ENCODE measurements at regions not wholly inside any gene's neighbourhood (a gene's known extent, or its start where the extent isn't known, plus 50 kb on each side); places are given as distances from the start of the nearest gene placed in this dataset.

- POLR2A ChIA-PET, result no interaction called here
- no peaks in the 10 kb centered on the region for H3K79me2 ChIP-seq (ENCODE audit: control insufficient read depth, insufficient read depth, low read length)
- no peaks in the 10 kb centered on the region for H4K20me1 ChIP-seq (replicated peaks; ENCODE audit: control insufficient read depth, extremely low read depth, insufficient read depth, low read length)
- H3K27me3 ChIP-seq (ENCODE audit: control insufficient read depth in 2 of 2, insufficient read depth in 2 of 2, low read length in 2 of 2), result no peaks in the 10 kb centered on the region
- H3K9me3 ChIP-seq (replicated peaks; ENCODE audit: control insufficient read depth, insufficient read depth, low read length), result no peaks in the 10 kb centered on the region
- FAIRE-seq, result no peak
- CTCF ChIA-PET, result no interaction called here
- BruUV-seq (replicated peaks), result no TSS peak
- H3K4me1 ChIP-seq (ENCODE audit: control insufficient read depth, extremely low read depth, insufficient read depth, low read length), result no peaks in the 10 kb centered on the region
- no peaks in the 10 kb centered on the region for H3K36me3 ChIP-seq (ENCODE audit: control insufficient read depth in 2 of 2, extremely low read depth in 1 of 2, insufficient read depth in 2 of 2, low read length in 2 of 2)
- H2AFZ ChIP-seq (ENCODE audit: low read depth, low read length), result no peak overlapping the region
- H3K27ac ChIP-seq (ENCODE audit: insufficient read depth, low read depth, low read length), result no peak overlapping the region
- H3K4me2 ChIP-seq (ENCODE audit: insufficient read depth, low read length), result no peak overlapping the region
- TF ChIP-seq MAX (IDR thresholded peaks at IDR 0.05; ENCODE audit: insufficient read depth, insufficient read length) (no peak), POLR2A (IDR thresholded peaks at IDR 0.05; ENCODE audit: low read depth, low read length) (no peak), FOS (IDR thresholded peaks at IDR 0.05; ENCODE audit: borderline replicate concordance, insufficient read depth, low read length) (no peak), POLR2AphosphoS5 (IDR thresholded peaks at IDR 0.05; ENCODE audit: insufficient read depth, low read depth, low read length) (no peak)
- no peak for DNase-seq (ENCODE audit: low read depth, low spot score)
- H3K9me1 ChIP-seq (replicated peaks; ENCODE audit: control insufficient read depth, extremely low read depth, insufficient read depth, low read length), result no peaks in the 10 kb centered on the region
- no peak overlapping the region for H3K4me3 ChIP-seq (replicated peaks in 1 of 3; ENCODE audit: insufficient read depth in 1 of 3, low read depth in 1 of 3, low read length in 3 of 3)
- dilution Hi-C loops (cut with MboI; ENCODE audit: extremely low pct_ligation_motif_present, low sequenced_read_pairs) (no loop called here), intact Hi-C loops (cut with micrococcal nuclease) (no loop called here)
- no peak overlapping the region for H3K9ac ChIP-seq (replicated peaks; ENCODE audit: extremely low read depth, insufficient read depth, low read length)
Measured at GRCh38 chr9:75612754-75613153, 277.7 kb upstream of the PCSK5 start.

GRCh38 chr9:75615284-75615683, 275.2 kb upstream of the PCSK5 start:
- Histone ChIP-seq H3K27me3 (ENCODE audit: control insufficient read depth in 2 of 2, insufficient read depth in 2 of 2, low read length in 2 of 2) (no peaks in the 10 kb centered on the region), H3K9me1 (replicated peaks; ENCODE audit: control insufficient read depth, extremely low read depth, insufficient read depth, low read length) (no peaks in the 10 kb centered on the region), H2AFZ (ENCODE audit: low read depth, low read length) (no peak overlapping the region), H3K27ac (ENCODE audit: insufficient read depth, low read depth, low read length) (no peak overlapping the region), H3K4me3 (replicated peaks in 1 of 3; ENCODE audit: insufficient read depth in 1 of 3, low read depth in 1 of 3, low read length in 3 of 3) (no peak overlapping the region), H3K9ac (replicated peaks; ENCODE audit: extremely low read depth, insufficient read depth, low read length) (no peak overlapping the region), H3K4me1 (ENCODE audit: control insufficient read depth, extremely low read depth, insufficient read depth, low read length) (no peaks in the 10 kb centered on the region), H3K9me3 (replicated peaks; ENCODE audit: control insufficient read depth, insufficient read depth, low read length) (no peaks in the 10 kb centered on the region), H3K4me2 (ENCODE audit: insufficient read depth, low read length) (no peak overlapping the region), H3K36me3 (ENCODE audit: control insufficient read depth in 2 of 2, extremely low read depth in 1 of 2, insufficient read depth in 2 of 2, low read length in 2 of 2) (no peaks in the 10 kb centered on the region), H3K79me2 (ENCODE audit: control insufficient read depth, insufficient read depth, low read length) (no peaks in the 10 kb centered on the region), H4K20me1 (replicated peaks; ENCODE audit: control insufficient read depth, extremely low read depth, insufficient read depth, low read length) (no peaks in the 10 kb centered on the region)
- FAIRE-seq, result no peak
- dilution Hi-C loops (cut with MboI; ENCODE audit: extremely low pct_ligation_motif_present, low sequenced_read_pairs) (no loop called here), intact Hi-C loops (cut with micrococcal nuclease) (no loop called here)
- BruUV-seq (replicated peaks), result no TSS peak
- no peak for DNase-seq (ENCODE audit: low read depth, low spot score)
- POLR2A ChIA-PET, result no interaction called here
- CTCF ChIA-PET, result no interaction called here
- TF ChIP-seq POLR2AphosphoS5 (IDR thresholded peaks at IDR 0.05; ENCODE audit: insufficient read depth, low read depth, low read length) (no peak), MAX (IDR thresholded peaks at IDR 0.05; ENCODE audit: insufficient read depth, insufficient read length) (no peak), EZH2 (IDR thresholded peaks at IDR 0.05; ENCODE audit: borderline replicate concordance, low read depth, low read length, severe bottlenecking) (no peak)
- TF ChIP-seq, protein P1, sequence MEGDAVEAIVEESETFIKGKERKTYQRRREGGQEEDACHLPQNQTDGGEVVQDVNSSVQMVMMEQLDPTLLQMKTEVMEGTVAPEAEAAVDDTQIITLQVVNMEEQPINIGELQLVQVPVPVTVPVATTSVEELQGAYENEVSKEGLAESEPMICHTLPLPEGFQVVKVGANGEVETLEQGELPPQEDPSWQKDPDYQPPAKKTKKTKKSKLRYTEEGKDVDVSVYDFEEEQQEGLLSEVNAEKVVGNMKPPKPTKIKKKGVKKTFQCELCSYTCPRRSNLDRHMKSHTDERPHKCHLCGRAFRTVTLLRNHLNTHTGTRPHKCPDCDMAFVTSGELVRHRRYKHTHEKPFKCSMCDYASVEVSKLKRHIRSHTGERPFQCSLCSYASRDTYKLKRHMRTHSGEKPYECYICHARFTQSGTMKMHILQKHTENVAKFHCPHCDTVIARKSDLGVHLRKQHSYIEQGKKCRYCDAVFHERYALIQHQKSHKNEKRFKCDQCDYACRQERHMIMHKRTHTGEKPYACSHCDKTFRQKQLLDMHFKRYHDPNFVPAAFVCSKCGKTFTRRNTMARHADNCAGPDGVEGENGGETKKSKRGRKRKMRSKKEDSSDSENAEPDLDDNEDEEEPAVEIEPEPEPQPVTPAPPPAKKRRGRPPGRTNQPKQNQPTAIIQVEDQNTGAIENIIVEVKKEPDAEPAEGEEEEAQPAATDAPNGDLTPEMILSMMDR (IDR thresholded peaks at IDR 0.05; ENCODE audit: extremely low read depth in 1 of 2, insufficient read depth in 1 of 2, low read depth in 1 of 2, low read length in 2 of 2), result no peak
